WTC11 (cell line): ENCODE measurements at regions not wholly inside any gene's neighbourhood (a gene's known extent, or its start where the extent isn't known, plus 50 kb on each side); places are given as distances from the start of the nearest gene placed in this dataset.

Source experiments
- ATAC-seq: fragments of 200-7000 bp; cut with Tn5 transposase; 2 replicates; pipeline ENCODE4 v1.10.0; 2021; ENCODE audit warnings: mild to moderate bottlenecking, moderate library complexity
- CTCF ChIA-PET: fragments of 300-600 bp; sonication (Branson Sonifier 250); formaldehyde crosslinking; loops from one replicate; lab custom pipeline; 2021; ENCODE audit warnings: antibody characterized with exemption; lab: Charles Lee
- POLR2A ChIA-PET: fragments of 350-600 bp; sonication (Branson Sonifier 250); formaldehyde crosslinking; loops from one replicate; lab custom pipeline; 2021; ENCODE audit warnings: antibody characterized with exemption; lab: Charles Lee
- DNase-seq: peaks from one replicate; pipeline ENCODE4 v3.0.0; 2021; ENCODE audit warnings: low spot score
- H3K27ac Mint-ChIP-seq: 2 replicates; pipeline ENCODE4 v1.8.0; 2021; ENCODE audit warnings: mixed read lengths
- H3K27me3 Mint-ChIP-seq: 2 replicates; pipeline ENCODE4 v1.8.0; 2021; ENCODE audit warnings: low read depth, mild to moderate bottlenecking, moderate library complexity, mixed read lengths
- H3K36me3 Mint-ChIP-seq: 2 replicates; pipeline ENCODE4 v1.8.0; 2021; ENCODE audit warnings: mixed read lengths
- H3K4me1 Mint-ChIP-seq: 2 replicates; pipeline ENCODE4 v1.8.0; 2022; ENCODE audit warnings: mixed read lengths
- H3K4me3 Mint-ChIP-seq: 2 replicates; pipeline ENCODE4 v1.8.0; 2021; ENCODE audit warnings: mild to moderate bottlenecking, moderate library complexity, mixed read lengths
- H3K9me3 Mint-ChIP-seq: 2 replicates; pipeline ENCODE4 v1.8.0; 2021; ENCODE audit warnings: mixed read lengths
- CREB1 ChIP-seq: sonication (generic); formaldehyde crosslinking; IDR thresholded peaks from 2 replicates; pipeline ENCODE4 v1.8.0; 2023; ENCODE audit warnings: mild to moderate bottlenecking, missing genetic modification reagents
- ESRRA ChIP-seq: sonication (generic); formaldehyde crosslinking; IDR thresholded peaks from 2 replicates; pipeline ENCODE4 v1.8.1; 2022; ENCODE audit warnings: mild to moderate bottlenecking, missing genetic modification reagents, borderline replicate concordance
- FOXJ3 ChIP-seq: sonication (generic); formaldehyde crosslinking; IDR thresholded peaks from 2 replicates; pipeline ENCODE4 v1.9.0; 2021; ENCODE audit warnings: missing genetic modification reagents, mild to moderate bottlenecking, borderline replicate concordance
- FOXP1 ChIP-seq: sonication (generic); formaldehyde crosslinking; IDR thresholded peaks from 2 replicates; pipeline ENCODE4 v1.8.0; 2022; ENCODE audit warnings: missing genetic modification reagents, mild to moderate bottlenecking, moderate library complexity, borderline replicate concordance
- GABPB1 ChIP-seq: sonication (generic); formaldehyde crosslinking; IDR thresholded peaks from 2 replicates; pipeline ENCODE4 v1.8.1; 2023; ENCODE audit warnings: mild to moderate bottlenecking, missing genetic modification reagents
- HMGA2 ChIP-seq: fragments of 250-450 bp; sonication (Bioruptor Pico); IDR thresholded peaks from 2 replicates; pipeline ENCODE4 v1.4.0; 2021; ENCODE audit warnings: mild to moderate bottlenecking, moderate library complexity
- MYBL2 ChIP-seq: sonication (generic); formaldehyde crosslinking; IDR thresholded peaks from 2 replicates; pipeline ENCODE4 v1.8.1; 2023; ENCODE audit warnings: mild to moderate bottlenecking, moderate library complexity, missing genetic modification reagents
- PRRX2 ChIP-seq: fragments of 250-450 bp; sonication (Bioruptor Pico); IDR thresholded peaks from 2 replicates; pipeline ENCODE4 v1.8.0; 2021; ENCODE audit warnings: mild to moderate bottlenecking
- SOX15 ChIP-seq: fragments of 250-450 bp; sonication (Bioruptor Pico); IDR thresholded peaks from 2 replicates; pipeline ENCODE4 v1.9.0; 2021; ENCODE audit warnings: mild to moderate bottlenecking
- SP1 ChIP-seq: sonication (generic); formaldehyde crosslinking; conservative IDR thresholded peaks from 2 replicates; pipeline ENCODE4 v1.8.1; 2022; ENCODE audit warnings: missing genetic modification reagents
- TEAD4 ChIP-seq: sonication (generic); formaldehyde crosslinking; IDR thresholded peaks from 2 replicates; pipeline ENCODE4 v1.8.0; 2022; ENCODE audit warnings: mild to moderate bottlenecking, missing genetic modification reagents
- TP53 ChIP-seq: sonication (generic); formaldehyde crosslinking; IDR thresholded peaks from 2 replicates; pipeline ENCODE4 v1.8.1; 2023; ENCODE audit warnings: mild to moderate bottlenecking, missing genetic modification reagents
- ZNF416 ChIP-seq: fragments of 250-450 bp; sonication (Bioruptor Pico); IDR thresholded peaks from 2 replicates; pipeline ENCODE4 v1.9.0; 2021; ENCODE audit warnings: mild to moderate bottlenecking, inconsistent platforms
- TF ChIP-seq, protein P1 (sequence below): sonication (generic); formaldehyde crosslinking; IDR thresholded peaks from 2 replicates; pipeline ENCODE4 v1.8.0; 2022; ENCODE audit warnings: mild to moderate bottlenecking, missing genetic modification reagents
- TF ChIP-seq, protein P2 (sequence below): sonication (generic); formaldehyde crosslinking; IDR thresholded peaks from 2 replicates; pipeline ENCODE4 v1.8.1; 2023; ENCODE audit warnings: mild to moderate bottlenecking, moderate library complexity, missing genetic modification reagents
- TF ChIP-seq, protein P3 (sequence below): sonication (generic); formaldehyde crosslinking; IDR thresholded peaks from 2 replicates; pipeline ENCODE4 v1.8.0; 2023; ENCODE audit warnings: missing genetic modification reagents, mild to moderate bottlenecking, borderline replicate concordance
- TF ChIP-seq, protein P4 (sequence below): fragments of 250-450 bp; sonication (Bioruptor Pico); IDR thresholded peaks from 2 replicates; pipeline ENCODE4 v2.1.2; 2022; ENCODE audit warnings: mild to moderate bottlenecking, moderate library complexity
- TF ChIP-seq, protein P5 (sequence below): fragments of 250-450 bp; sonication (Bioruptor Pico); IDR thresholded peaks from 2 replicates; pipeline ENCODE4 v1.9.0; 2021; ENCODE audit warnings: mild to moderate bottlenecking
- TF ChIP-seq, protein P6 (sequence below): sonication (generic); formaldehyde crosslinking; conservative IDR thresholded peaks from 2 replicates; pipeline ENCODE4 v1.8.1; 2022; ENCODE audit warnings: mild to moderate bottlenecking, missing genetic modification reagents
- TF ChIP-seq, protein P7 (sequence below): sonication (generic); formaldehyde crosslinking; IDR thresholded peaks from 2 replicates; pipeline ENCODE4 v1.8.1; 2022; ENCODE audit warnings: low read depth, missing genetic modification reagents, borderline replicate concordance
- TF ChIP-seq, protein P8 (sequence below): fragments of 250-450 bp; sonication (Bioruptor Pico); IDR thresholded peaks from 2 replicates; pipeline ENCODE4 v1.8.0; 2021; ENCODE audit warnings: mild to moderate bottlenecking
- TF ChIP-seq, protein P9 (sequence below): sonication (generic); formaldehyde crosslinking; IDR thresholded peaks from 2 replicates; pipeline ENCODE4 v1.8.1; 2022; ENCODE audit warnings: missing genetic modification reagents, borderline replicate concordance

DNA sequence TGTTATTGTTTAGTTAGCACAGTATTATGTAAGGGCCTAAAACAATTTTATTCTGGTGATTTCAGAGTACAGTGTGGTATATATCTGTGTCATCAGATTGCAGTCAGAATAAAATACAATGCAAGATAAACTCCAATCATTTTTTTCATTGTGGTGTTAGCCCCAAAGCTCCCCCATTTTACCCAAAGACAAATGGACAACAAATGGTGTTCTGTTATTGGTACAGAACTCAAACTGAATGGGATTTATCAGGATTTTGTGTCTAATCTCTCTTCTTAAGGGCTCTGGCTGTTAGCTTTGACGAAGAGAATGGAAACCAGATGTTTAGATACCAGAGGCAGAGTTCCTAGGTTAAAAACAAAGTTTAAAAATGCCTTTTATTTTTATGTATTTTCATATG is 163.1 kb upstream of the USP25 start:
- CTCF ChIA-PET: interaction anchor here (1.5 kb wide), 1 partner anchor 13 kb away, joined by 3 read pairs; no protein-coding TSS in a partner anchor
- peaks cover 16% of the 10 kb centered on the region for H3K4me1 Mint-ChIP-seq
- peaks cover 6% of the 10 kb centered on the region; the same call in 1 of the 2 replicates for H3K9me3 Mint-ChIP-seq
- H3K27ac Mint-ChIP-seq: no peak overlapping the region
- TF ChIP-seq, protein P1, sequence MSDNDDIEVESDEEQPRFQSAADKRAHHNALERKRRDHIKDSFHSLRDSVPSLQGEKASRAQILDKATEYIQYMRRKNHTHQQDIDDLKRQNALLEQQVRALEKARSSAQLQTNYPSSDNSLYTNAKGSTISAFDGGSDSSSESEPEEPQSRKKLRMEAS (CRISPR knock-in tag): no peak
- TF ChIP-seq SOX15 (no peak), HMGA2 (no peak), CREB1 (no peak), FOXP1 (CRISPR knock-in tag) (no peak), MYBL2 (no peak), ESRRA (no peak), GABPB1 (CRISPR knock-in tag) (no peak)
- TF ChIP-seq, protein P2, sequence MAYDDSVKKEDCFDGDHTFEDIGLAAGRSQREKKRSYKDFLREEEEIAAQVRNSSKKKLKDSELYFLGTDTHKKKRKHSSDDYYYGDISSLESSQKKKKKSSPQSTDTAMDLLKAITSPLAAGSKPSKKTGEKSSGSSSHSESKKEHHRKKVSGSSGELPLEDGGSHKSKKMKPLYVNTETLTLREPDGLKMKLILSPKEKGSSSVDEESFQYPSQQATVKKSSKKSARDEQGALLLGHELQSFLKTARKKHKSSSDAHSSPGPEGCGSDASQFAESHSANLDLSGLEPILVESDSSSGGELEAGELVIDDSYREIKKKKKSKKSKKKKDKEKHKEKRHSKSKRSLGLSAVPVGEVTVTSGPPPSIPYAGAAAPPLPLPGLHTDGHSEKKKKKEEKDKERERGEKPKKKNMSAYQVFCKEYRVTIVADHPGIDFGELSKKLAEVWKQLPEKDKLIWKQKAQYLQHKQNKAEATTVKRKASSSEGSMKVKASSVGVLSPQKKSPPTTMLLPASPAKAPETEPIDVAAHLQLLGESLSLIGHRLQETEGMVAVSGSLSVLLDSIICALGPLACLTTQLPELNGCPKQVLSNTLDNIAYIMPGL (CRISPR knock-in tag): no peak
- TF ChIP-seq, protein P3, sequence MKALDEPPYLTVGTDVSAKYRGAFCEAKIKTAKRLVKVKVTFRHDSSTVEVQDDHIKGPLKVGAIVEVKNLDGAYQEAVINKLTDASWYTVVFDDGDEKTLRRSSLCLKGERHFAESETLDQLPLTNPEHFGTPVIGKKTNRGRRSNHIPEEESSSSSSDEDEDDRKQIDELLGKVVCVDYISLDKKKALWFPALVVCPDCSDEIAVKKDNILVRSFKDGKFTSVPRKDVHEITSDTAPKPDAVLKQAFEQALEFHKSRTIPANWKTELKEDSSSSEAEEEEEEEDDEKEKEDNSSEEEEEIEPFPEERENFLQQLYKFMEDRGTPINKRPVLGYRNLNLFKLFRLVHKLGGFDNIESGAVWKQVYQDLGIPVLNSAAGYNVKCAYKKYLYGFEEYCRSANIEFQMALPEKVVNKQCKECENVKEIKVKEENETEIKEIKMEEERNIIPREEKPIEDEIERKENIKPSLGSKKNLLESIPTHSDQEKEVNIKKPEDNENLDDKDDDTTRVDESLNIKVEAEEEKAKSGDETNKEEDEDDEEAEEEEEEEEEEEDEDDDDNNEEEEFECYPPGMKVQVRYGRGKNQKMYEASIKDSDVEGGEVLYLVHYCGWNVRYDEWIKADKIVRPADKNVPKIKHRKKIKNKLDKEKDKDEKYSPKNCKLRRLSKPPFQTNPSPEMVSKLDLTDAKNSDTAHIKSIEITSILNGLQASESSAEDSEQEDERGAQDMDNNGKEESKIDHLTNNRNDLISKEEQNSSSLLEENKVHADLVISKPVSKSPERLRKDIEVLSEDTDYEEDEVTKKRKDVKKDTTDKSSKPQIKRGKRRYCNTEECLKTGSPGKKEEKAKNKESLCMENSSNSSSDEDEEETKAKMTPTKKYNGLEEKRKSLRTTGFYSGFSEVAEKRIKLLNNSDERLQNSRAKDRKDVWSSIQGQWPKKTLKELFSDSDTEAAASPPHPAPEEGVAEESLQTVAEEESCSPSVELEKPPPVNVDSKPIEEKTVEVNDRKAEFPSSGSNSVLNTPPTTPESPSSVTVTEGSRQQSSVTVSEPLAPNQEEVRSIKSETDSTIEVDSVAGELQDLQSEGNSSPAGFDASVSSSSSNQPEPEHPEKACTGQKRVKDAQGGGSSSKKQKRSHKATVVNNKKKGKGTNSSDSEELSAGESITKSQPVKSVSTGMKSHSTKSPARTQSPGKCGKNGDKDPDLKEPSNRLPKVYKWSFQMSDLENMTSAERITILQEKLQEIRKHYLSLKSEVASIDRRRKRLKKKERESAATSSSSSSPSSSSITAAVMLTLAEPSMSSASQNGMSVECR (CRISPR knock-in tag): no peak
- TF ChIP-seq, protein P4, sequence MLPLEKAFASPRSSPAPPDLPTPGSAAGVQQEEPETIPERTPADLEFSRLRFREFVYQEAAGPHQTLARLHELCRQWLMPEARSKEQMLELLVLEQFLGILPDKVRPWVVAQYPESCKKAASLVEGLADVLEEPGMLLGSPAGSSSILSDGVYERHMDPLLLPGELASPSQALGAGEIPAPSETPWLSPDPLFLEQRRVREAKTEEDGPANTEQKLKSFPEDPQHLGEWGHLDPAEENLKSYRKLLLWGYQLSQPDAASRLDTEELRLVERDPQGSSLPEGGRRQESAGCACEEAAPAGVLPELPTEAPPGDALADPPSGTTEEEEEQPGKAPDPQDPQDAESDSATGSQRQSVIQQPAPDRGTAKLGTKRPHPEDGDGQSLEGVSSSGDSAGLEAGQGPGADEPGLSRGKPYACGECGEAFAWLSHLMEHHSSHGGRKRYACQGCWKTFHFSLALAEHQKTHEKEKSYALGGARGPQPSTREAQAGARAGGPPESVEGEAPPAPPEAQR: no peak
- TF ChIP-seq, protein P5, sequence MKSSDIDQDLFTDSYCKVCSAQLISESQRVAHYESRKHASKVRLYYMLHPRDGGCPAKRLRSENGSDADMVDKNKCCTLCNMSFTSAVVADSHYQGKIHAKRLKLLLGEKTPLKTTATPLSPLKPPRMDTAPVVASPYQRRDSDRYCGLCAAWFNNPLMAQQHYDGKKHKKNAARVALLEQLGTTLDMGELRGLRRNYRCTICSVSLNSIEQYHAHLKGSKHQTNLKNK (CRISPR knock-in tag): no peak
- TF ChIP-seq, protein P6, sequence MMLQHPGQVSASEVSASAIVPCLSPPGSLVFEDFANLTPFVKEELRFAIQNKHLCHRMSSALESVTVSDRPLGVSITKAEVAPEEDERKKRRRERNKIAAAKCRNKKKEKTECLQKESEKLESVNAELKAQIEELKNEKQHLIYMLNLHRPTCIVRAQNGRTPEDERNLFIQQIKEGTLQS (CRISPR knock-in tag): no peak
- peaks cover 24% of the 10 kb centered on the region for H3K27me3 Mint-ChIP-seq
- DNase-seq (no peak), ATAC-seq (no peak)
- H3K36me3 Mint-ChIP-seq: no peaks in the 10 kb centered on the region
- POLR2A ChIA-PET: no interaction called here
- no peak overlapping the region for H3K4me3 Mint-ChIP-seq

DNA sequence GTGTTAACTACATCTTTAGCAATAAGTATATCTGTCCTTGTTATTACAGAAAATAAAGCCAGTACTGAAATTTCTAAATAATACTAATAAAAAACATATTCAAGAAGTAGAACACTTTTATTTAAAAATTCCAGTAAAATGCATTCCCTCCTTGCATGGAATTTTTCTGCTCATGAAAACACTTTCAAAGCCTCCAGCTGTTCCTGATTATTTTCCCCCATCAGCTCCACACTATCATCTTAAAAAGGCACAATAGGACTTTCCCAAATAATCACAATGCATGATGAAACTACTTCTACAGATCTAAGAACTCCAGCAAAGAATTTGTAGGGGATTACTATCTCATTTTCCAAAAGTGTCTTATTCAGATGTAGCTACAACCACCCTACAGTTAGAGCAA is 162.6 kb upstream of the USP25 start:
- Mint-ChIP-seq H3K27ac (no peak overlapping the region), H3K27me3 (peaks cover 19% of the 10 kb centered on the region), H3K36me3 (no peaks in the 10 kb centered on the region), H3K9me3 (peaks cover 6% of the 10 kb centered on the region; the same call in 1 of the 2 replicates), H3K4me3 (no peak overlapping the region), H3K4me1 (peaks cover 11% of the 10 kb centered on the region)
- CTCF ChIA-PET: interaction anchor here (1.5 kb wide), 1 partner anchor 14 kb away, joined by 3 read pairs; no protein-coding TSS in a partner anchor
- POLR2A ChIA-PET: no interaction called here
- ATAC-seq: no peak
- DNase-seq: no peak
- no peak for TF ChIP-seq FOXJ3 (CRISPR knock-in tag)
- TF ChIP-seq, protein P7, sequence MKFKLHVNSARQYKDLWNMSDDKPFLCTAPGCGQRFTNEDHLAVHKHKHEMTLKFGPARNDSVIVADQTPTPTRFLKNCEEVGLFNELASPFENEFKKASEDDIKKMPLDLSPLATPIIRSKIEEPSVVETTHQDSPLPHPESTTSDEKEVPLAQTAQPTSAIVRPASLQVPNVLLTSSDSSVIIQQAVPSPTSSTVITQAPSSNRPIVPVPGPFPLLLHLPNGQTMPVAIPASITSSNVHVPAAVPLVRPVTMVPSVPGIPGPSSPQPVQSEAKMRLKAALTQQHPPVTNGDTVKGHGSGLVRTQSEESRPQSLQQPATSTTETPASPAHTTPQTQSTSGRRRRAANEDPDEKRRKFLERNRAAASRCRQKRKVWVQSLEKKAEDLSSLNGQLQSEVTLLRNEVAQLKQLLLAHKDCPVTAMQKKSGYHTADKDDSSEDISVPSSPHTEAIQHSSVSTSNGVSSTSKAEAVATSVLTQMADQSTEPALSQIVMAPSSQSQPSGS (CRISPR knock-in tag): no peak
- no peak for TF ChIP-seq PRRX2 (CRISPR knock-in tag)
- no peak for TF ChIP-seq ZNF416
- TF ChIP-seq, protein P8, sequence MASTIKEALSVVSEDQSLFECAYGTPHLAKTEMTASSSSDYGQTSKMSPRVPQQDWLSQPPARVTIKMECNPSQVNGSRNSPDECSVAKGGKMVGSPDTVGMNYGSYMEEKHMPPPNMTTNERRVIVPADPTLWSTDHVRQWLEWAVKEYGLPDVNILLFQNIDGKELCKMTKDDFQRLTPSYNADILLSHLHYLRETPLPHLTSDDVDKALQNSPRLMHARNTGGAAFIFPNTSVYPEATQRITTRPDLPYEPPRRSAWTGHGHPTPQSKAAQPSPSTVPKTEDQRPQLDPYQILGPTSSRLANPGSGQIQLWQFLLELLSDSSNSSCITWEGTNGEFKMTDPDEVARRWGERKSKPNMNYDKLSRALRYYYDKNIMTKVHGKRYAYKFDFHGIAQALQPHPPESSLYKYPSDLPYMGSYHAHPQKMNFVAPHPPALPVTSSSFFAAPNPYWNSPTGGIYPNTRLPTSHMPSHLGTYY (CRISPR knock-in tag): no peak
- TF ChIP-seq SP1 (CRISPR knock-in tag): no peak
- no peak for TF ChIP-seq TP53
- TF ChIP-seq, protein P9, sequence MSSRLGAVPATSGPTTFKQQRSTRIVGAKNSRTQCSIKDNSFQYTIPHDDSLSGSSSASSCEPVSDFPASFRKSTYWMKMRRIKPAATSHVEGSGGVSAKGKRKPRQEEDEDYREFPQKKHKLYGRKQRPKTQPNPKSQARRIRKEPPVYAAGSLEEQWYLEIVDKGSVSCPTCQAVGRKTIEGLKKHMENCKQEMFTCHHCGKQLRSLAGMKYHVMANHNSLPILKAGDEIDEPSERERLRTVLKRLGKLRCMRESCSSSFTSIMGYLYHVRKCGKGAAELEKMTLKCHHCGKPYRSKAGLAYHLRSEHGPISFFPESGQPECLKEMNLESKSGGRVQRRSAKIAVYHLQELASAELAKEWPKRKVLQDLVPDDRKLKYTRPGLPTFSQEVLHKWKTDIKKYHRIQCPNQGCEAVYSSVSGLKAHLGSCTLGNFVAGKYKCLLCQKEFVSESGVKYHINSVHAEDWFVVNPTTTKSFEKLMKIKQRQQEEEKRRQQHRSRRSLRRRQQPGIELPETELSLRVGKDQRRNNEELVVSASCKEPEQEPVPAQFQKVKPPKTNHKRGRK (CRISPR knock-in tag): no peak
- TF ChIP-seq, protein P6 (CRISPR knock-in tag): no peak
- no peak for TF ChIP-seq TEAD4 (CRISPR knock-in tag)
